ENCODE measurements at regions not wholly inside any gene's neighbourhood (a gene's known extent, or its start where the extent isn't known, plus 50 kb on each side); places are given as distances from the start of the nearest gene placed in this dataset.

DNA sequence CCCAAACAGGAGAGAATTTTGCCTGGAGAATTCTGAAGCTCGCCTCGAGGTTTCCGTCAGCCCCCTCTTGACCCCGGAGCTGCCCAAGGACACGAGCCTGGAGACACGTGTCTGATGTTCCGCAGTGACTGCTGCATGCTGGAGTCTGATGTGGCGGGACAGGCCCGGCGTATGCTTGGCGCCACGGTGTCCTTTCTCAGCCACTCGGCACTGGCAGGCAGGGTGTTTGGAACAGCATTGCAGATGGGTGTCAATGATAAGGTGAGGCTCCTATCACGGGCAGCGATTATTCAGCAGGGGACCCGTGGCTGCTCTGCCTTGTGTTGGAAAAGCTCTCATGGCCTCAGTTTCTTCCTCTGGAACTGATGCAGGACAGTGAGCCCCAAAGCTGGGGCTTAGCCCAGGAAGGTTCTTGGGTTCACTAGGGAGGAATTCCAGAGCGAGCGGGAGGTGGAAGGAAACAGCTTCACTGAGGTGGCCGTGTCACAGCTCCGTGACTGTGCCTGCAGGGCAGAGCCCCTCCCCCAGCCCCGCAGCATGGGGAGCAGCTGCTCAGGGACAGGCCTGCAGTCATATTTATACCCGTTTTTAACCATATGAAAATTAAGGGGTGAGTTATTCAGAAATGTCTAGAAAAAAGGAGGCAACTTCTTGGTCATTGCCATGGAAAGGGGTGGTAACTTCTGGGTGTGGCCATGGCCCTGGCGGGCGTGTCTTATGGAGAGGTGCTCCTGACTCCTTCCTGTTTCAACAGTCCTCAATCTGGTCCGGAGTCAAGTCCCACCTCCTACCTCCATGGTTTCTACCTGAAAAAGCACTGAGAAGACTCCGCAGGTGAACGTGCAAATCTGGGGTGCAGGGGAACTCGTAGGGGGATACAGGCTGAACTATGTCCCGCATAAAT lies 123.4 kb downstream of the SIK1 start:
- no peaks in the 10 kb centered on the region for H3K27me3 ChIP-seq
- DNase-seq: no peak
- no peaks in the 10 kb centered on the region for H3K36me3 ChIP-seq
- H3K9me3 ChIP-seq: no peaks in the 10 kb centered on the region
- H3K4me3 ChIP-seq: no peak overlapping the region

DNA sequence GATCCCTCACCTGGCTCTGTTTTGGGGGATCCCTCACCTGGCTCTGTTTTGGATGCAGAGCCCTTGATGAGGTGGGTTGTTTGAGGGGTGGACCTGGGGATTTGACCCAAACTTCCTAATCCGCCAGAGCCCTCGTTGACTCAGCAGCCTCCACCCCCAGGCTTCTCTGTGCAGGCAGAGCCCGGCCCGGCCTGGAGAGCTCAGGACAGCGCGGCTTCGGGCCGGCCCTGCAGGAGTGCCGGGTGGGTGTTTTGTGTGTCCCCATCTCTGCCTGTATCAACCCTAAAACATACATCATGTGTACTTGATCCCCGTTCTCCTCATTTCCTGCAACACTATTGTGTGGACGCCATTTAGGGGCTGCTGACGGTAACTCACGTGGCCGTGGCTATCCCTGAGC lies 124.2 kb downstream of the SIK1 start:
- H3K36me3 ChIP-seq: no peaks in the 10 kb centered on the region
- H3K27me3 ChIP-seq: no peaks in the 10 kb centered on the region
- DNase-seq: no peak
- no peak overlapping the region for H3K4me3 ChIP-seq
- H3K9me3 ChIP-seq: no peaks in the 10 kb centered on the region

GRCh38 chr21:43302062-43302700 lies 124.8 kb downstream of the SIK1 start:
- Histone ChIP-seq H3K27me3 (no peaks in the 10 kb centered on the region), H3K4me3 (no peak overlapping the region), H3K9me3 (no peaks in the 10 kb centered on the region), H3K36me3 (no peaks in the 10 kb centered on the region)
- no peak for DNase-seq

- Histone ChIP-seq H3K36me3 (no peaks in the 10 kb centered on the region), H3K27me3 (no peaks in the 10 kb centered on the region), H3K4me3 (no peak overlapping the region), H3K9me3 (no peaks in the 10 kb centered on the region)
- DNase-seq: no peak
Observed at GRCh38 chr21:43301409-43302061, 125.4 kb downstream of the SIK1 start.

DNA sequence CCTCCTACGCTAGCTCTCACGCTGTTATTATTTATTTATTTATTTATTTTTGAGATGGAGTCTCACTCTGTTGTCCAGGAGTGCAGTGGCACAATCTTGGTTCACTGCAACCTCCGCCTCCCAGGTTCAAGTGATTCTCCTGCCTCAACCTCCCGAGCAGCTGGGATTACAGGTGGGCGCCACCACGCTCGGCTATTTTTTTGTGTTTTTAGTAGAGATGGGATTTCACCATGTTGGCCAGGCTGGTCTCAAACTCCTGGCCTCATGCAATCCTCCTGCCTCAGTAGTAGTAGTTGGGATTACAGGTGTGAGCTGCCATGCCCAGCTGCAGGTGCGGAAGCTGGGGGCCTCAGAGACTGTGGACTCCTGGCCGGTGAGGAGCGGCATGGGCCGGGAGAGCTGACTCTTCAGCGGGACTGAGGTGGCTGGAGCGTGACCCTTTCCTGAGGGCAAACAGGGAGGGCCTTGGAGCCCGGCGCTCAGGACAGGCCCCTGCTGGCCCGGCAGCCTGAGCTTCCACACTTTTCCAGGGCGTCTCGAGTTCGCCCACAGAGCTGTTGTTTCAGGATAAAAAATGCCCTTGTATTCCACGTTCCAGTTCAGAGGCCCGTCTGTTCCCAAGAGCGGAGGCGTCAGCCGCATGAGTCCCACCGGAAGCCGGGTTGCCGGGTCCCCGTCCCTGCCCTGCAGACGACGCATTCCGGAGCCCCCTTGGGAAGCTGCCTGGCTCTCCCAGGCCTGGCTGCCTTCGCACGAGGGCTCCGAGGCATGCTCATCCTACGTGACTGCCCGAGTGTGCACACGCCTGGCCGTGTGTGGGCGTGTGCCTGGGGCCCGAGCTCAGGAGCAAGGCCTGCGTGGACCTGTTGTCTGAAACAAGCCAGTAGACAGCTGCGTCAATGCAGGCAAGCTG lies 126.2 kb downstream of the SIK1 start:
- DNase-seq: no peak
- H3K4me3 ChIP-seq: no peak overlapping the region
- H3K36me3 ChIP-seq: no peaks in the 10 kb centered on the region
- no peaks in the 10 kb centered on the region for H3K27me3 ChIP-seq
- no peaks in the 10 kb centered on the region for H3K9me3 ChIP-seq

- DNase-seq: no peak
- H3K36me3 ChIP-seq: no peaks in the 10 kb centered on the region
- H3K9me3 ChIP-seq: 0 out of 2 replicates have a peak, but pooled peaks cover 2% of the 10 kb centered on the region
- no peaks in the 10 kb centered on the region for H3K27me3 ChIP-seq
- no peak overlapping the region for H3K4me3 ChIP-seq
Observed at GRCh38 chr21:43299441-43300277, 127.3 kb downstream of the SIK1 start.

DNA sequence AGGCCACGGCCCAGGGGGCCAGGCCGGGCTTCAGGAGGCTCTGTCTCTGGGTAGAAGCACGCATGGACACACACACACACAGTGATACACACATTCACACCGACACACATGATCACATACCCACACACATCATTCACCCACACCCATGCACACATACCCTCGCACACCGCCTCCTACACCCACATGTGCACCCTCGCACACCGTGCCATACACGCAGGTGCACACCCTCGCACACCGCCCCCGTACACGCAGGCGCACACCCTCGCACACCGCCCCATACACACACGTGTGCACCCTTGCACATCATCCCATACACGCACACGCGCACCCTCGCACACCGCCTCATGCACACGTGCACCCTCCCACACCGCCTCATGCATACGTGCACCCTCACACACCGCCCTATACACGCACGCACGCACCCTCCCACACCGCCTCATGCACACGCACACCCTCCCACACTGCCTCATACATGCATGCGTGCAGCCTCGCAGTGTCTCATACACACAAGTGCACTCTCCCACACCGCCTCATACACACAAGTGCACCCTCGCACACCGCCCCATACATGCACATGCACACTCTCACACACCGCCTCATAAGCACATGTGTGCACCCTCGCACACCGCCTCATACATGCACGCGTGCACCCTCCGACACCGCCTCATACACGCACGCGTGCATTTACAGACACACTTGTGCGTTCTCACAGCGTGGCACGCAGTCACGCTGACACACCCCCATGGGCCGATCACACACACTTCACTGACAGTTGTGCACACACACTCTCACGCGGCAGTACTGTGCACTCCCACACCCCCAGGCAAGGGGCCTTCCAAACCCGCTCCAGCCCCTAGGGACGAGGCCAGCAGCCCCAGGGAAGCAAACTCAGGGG lies 128.1 kb downstream of the SIK1 start:
- H3K4me3 ChIP-seq: no peak overlapping the region
- no peaks in the 10 kb centered on the region for H3K36me3 ChIP-seq
- no peaks in the 10 kb centered on the region for H3K27me3 ChIP-seq
- 0 out of 2 replicates have a peak, but pooled peaks cover 2% of the 10 kb centered on the region for H3K9me3 ChIP-seq
- no peak for DNase-seq

- 0 out of 2 replicates have a peak, but pooled peaks cover 2% of the 10 kb centered on the region for H3K9me3 ChIP-seq
- H3K4me3 ChIP-seq: no peak overlapping the region
- no peak for DNase-seq
- no peaks in the 10 kb centered on the region for H3K27me3 ChIP-seq
- H3K36me3 ChIP-seq: no peaks in the 10 kb centered on the region
Observed at GRCh38 chr21:43297989-43298388, 128.9 kb downstream of the SIK1 start.

DNA sequence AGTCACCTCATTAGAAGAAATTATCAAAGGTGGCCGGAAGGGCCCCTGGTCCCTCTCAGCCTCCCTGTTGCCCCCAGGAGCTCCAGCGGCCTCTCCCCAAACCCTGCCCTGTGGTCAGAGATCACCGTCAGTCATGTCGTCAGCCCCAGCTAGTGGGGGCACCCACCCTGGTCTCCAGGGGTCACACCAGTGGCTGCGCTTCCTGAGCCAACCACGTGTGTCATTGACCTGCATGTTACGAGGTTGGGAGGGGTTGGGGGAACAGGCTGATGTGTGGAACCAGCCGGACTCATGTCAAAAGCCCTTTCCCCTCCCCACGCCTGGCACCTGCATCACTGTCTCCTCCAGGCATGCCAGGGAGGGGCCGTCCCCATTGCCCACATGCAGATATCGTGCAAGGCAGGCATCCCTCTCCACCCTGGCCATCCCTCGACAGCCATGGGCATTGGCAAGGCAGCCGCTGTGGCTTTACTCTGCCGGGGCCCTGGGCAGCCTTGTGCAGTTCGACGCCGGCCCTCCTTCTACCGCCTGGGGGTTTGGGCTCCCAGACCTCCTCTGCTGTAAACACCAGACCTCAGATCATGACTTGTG lies 128.7 kb downstream of the CRYAA start:
- no peak for DNase-seq
- Histone ChIP-seq H3K4me3 (no peak overlapping the region), H3K9me3 (0 out of 2 replicates have a peak, but pooled peaks cover 2% of the 10 kb centered on the region), H3K27me3 (no peaks in the 10 kb centered on the region), H3K36me3 (no peaks in the 10 kb centered on the region)

DNA sequence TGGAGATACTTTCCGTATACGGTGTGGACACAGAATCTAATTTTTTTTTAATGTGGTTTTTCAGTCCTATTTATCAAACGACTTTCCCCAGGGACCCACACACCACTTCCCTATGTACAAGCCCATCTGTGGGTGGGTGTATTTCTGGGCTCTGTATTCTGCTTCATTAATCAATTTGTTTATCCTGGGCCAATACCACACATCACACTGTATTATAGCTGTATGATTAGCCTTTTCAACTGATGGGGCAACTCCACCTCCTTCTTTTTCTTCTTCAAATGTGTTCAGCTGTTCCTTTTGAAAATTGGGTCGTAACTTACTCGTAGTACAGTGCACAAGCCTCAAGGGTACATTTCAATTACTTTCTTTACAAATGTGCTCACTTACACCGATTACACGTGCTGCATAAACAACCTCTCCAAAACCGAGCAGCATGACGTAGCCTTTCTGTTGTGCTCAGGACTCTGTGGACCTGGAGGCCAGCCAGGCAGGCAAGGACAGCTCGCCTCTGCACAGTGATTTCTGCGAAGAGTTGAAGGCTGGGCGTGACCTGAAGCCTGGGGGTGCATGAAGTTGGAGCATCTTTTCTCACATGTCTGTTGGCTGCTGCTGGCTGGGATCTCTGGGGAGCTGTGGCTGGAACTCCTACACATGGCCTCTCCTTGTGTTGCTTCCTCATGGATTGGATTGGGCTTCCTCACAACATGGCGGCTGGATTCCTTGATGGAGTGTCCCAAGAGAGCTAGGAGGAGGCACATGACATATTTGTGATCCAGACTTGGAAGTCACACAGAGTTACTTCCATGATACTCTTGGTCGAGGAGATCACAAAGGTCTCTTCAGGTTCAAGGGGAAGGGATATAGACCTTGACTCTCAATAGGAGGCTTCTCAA lies 126.5 kb downstream of the CRYAA start:
- H3K36me3 ChIP-seq: no peaks in the 10 kb centered on the region
- H3K27me3 ChIP-seq: no peaks in the 10 kb centered on the region
- no peak overlapping the region for H3K4me3 ChIP-seq
- DNase-seq: no peak
- 0 out of 2 replicates have a peak, but pooled peaks cover 2% of the 10 kb centered on the region for H3K9me3 ChIP-seq

- 0 out of 2 replicates have a peak, but pooled peaks cover 2% of the 10 kb centered on the region for H3K9me3 ChIP-seq
- no peaks in the 10 kb centered on the region for H3K27me3 ChIP-seq
- no peak overlapping the region for H3K4me3 ChIP-seq
- no peak for DNase-seq
- H3K36me3 ChIP-seq: no peaks in the 10 kb centered on the region
Observed at GRCh38 chr21:43294194-43294902, 125.5 kb downstream of the CRYAA start.

DNA sequence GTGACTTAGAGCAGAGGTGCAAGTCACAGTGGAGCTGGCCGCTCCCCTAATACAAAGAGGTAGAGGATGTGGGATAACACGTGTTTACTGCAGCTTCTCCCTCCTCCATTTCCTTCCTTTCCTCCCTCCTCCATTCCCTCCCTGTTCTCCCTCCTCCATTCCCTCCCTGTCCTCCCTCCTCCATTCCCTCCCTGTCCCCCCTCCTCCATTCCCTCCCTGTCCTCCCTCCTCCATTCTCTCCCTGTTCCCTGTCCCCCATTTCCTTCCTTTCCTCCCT lies 124.0 kb downstream of the CRYAA start:
- Histone ChIP-seq H3K27me3 (no peaks in the 10 kb centered on the region), H3K9me3 (0 out of 2 replicates have a peak, but pooled peaks cover 2% of the 10 kb centered on the region), H3K4me3 (no peak overlapping the region), H3K36me3 (no peaks in the 10 kb centered on the region)
- no peak for DNase-seq
